HUES64 (cell line): ENCODE measurements at regions not wholly inside any gene's neighbourhood (a gene's known extent, or its start where the extent isn't known, plus 50 kb on each side); places are given as distances from the start of the nearest gene placed in this dataset.
"Not testable (repeated sequence)": the region's sequence is repeated elsewhere in the genome, so short reads cannot be mapped to it uniquely, and the experiment has no call there.

ENCODE experiments used
- H3K27ac ChIP-seq: 2 replicates; pipeline ENCODE4 v1.7.0; 2013; ENCODE audit warnings: low read depth, low read length, inconsistent platforms
- H3K27me3 ChIP-seq: 2 replicates; pipeline ENCODE4 v1.6.1; 2013; ENCODE audit warnings: mild to moderate bottlenecking, low read length; ENCODE audit not compliant: insufficient read depth
- H3K36me3 ChIP-seq: 2 replicates; pipeline ENCODE4 v1.6.1; 2013; ENCODE audit warnings: mild to moderate bottlenecking, low read length; ENCODE audit not compliant: insufficient read depth
- H3K4me1 ChIP-seq: 2 replicates; pipeline ENCODE4 v1.6.1; 2013; ENCODE audit warnings: mild to moderate bottlenecking, low read length, moderate library complexity; ENCODE audit not compliant: insufficient read depth
- H3K4me3 ChIP-seq: 2 replicates; pipeline ENCODE4 v1.5.1; 2013; ENCODE audit warnings: mild to moderate bottlenecking, low read length, moderate library complexity
- H3K9ac ChIP-seq: 2 replicates; pipeline ENCODE4 v1.6.1; 2013; ENCODE audit warnings: mild to moderate bottlenecking, low read depth, low read length
- H3K9me3 ChIP-seq: 2 replicates; pipeline ENCODE4 v1.6.1; 2013; ENCODE audit warnings: low read depth, low read length; ENCODE audit not compliant: insufficient read depth
- WGBS: fragments of 150-250, 120-280 bp; methylation state at CpG from one replicate; pipeline ENCODE4 v1.1.7; 2013; ENCODE audit warnings: missing lambda C conversion rate; 5-methylcytosine and 5-hydroxymethylcytosine counted together

DNA sequence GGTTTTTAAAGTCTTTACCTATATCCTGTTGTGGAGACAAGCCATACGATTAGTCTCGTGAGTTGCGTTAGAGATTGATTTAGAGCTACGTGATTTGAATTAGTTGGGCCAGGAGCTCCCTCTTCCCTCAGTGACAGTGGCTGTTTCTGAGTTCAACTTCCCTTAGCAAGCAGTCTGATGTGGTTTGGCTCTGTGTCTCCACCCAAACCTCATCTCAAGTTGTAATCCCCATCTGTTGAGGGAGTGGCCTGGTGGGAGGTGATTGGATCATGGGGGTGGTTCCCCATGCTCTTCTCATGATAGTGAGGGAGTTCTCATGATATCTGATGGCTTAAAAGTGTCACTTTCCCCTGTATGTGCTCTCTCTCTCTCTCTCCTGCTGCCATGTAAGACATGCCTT, 192.9 kb upstream of the PTGFR start:
- no peaks in the 10 kb centered on the region for H3K4me1 ChIP-seq
- H3K9ac ChIP-seq: no peak overlapping the region
- H3K36me3 ChIP-seq: no peaks in the 10 kb centered on the region
- no peaks in the 10 kb centered on the region for H3K9me3 ChIP-seq
- 94% methylated on average over 4 of the region's 4 CpGs for WGBS
- no peaks in the 10 kb centered on the region for H3K27me3 ChIP-seq
- H3K27ac ChIP-seq: no peak overlapping the region
- no peak overlapping the region for H3K4me3 ChIP-seq

DNA sequence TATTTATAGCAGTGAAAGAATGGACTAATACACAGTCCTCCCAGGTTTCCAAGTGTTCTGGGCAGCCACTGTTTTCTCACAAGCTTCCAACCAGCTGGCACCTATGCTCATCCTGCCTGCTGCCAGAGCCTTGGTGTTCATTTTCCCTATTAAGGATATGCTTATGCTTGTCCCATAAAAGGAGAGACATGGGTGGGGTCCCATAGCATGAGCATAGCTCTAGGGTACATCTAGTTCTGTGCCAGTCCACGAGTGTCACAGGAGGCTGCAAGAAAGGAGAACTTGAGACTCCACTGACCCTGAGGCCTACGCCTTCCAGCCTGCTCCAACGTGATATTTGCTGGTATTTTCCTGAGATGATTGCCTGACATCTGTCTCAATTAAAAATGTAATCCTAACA, 192.4 kb upstream of the PTGFR start:
- H3K27me3 ChIP-seq: no peaks in the 10 kb centered on the region
- no peaks in the 10 kb centered on the region for H3K36me3 ChIP-seq
- 68% methylated on average over 3 of the region's 3 CpGs for WGBS
- no peak overlapping the region for H3K4me3 ChIP-seq
- no peak overlapping the region for H3K27ac ChIP-seq
- no peaks in the 10 kb centered on the region for H3K9me3 ChIP-seq
- H3K9ac ChIP-seq: no peak overlapping the region
- H3K4me1 ChIP-seq: no peaks in the 10 kb centered on the region

DNA sequence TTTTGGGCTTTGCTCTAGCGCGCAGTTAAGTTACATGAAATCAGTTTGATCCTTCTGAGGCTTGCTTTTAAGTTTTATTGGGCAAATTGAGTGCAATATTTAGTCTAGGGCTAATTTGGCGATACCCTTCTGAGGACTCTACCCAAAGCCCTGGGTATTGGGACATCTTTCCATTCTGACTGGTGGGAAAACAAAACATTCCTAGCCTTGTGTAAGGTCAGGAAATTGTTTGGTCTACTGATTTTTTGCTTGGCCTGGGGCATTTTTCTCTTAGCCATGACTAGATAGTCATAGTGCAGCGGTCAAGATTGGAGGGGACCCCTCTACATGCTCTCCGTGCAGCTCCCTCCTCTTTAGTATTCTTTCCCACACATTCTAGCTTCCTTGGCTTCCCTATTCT, 189.6 kb upstream of the PTGFR start:
- Histone ChIP-seq H3K27ac (no peak overlapping the region), H3K4me1 (no peaks in the 10 kb centered on the region), H3K9me3 (no peaks in the 10 kb centered on the region), H3K4me3 (no peak overlapping the region), H3K9ac (no peak overlapping the region), H3K36me3 (no peaks in the 10 kb centered on the region), H3K27me3 (no peaks in the 10 kb centered on the region)
- WGBS: 92% methylated on average over 5 of the region's 5 CpGs

DNA sequence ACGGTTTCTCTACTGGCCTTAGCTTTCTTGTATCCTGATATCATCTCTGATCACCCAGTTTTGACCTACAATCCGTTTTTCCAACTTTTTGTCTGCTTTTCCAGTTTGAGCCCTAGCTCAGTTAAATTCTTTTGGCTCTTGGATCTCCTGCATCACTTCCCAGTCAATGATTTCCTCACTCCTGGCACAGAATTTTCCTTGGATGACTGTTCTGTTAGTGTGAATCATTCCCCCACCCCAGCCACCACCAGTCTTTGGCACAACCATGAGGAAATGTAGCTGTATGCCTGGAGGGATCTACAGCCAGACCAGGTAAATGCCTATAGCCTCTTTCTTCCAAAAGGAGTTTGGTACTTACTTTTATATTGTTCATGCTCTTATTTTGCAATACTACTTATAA, 187.2 kb upstream of the PTGFR start:
- Histone ChIP-seq H3K9ac (no peak overlapping the region), H3K27ac (no peak overlapping the region), H3K4me3 (no peak overlapping the region), H3K4me1 (no peaks in the 10 kb centered on the region), H3K36me3 (no peaks in the 10 kb centered on the region), H3K27me3 (no peaks in the 10 kb centered on the region), H3K9me3 (no peaks in the 10 kb centered on the region)
- WGBS: 56% methylated on average over 2 of the region's 2 CpGs

DNA sequence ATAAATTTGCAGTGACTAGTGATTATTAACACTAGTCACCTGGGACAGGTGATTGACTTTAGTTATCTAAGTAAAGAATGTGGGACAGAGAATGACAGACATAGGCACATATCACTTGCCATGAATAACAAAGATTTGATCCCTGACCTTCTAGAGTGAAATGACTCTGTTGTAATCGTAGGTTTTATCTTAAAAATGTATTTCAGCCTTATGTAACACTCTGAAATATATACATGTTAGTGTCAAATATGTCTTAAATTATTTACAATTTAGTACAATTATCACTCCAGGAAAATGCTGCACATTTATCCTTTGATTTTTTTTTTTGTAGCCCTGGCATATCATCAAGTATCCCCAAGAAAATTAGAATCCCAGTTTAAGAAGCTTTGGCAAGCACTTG, 186.4 kb upstream of the PTGFR start:
- Histone ChIP-seq H3K36me3 (no peaks in the 10 kb centered on the region), H3K4me3 (no peak overlapping the region), H3K9ac (no peak overlapping the region), H3K27me3 (no peaks in the 10 kb centered on the region), H3K9me3 (no peaks in the 10 kb centered on the region), H3K27ac (no peak overlapping the region), H3K4me1 (no peaks in the 10 kb centered on the region)
- no CpG with 5 or more reads among the region's 1 CpG for WGBS

DNA sequence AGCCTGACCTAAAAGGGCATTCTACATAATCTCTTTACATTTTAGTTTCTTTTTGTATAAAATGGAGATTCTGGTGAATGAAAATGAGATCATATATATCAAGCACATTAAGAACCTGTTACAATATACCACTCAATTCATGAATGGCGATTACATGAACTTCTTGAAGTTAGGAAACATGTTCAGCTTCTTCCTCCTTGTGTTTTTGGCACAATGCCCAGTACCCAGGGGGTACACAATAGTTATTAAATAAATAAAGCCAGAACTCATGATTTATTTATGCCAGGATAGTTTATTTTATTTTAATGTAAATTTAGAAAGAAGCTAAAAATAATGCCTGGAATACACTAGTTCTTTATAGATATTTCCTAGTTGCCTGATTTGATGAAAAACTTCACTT, 186.0 kb upstream of the PTGFR start:
- Histone ChIP-seq H3K36me3 (no peaks in the 10 kb centered on the region), H3K4me1 (no peaks in the 10 kb centered on the region), H3K27me3 (no peaks in the 10 kb centered on the region), H3K4me3 (no peak overlapping the region), H3K27ac (no peak overlapping the region), H3K9me3 (no peaks in the 10 kb centered on the region), H3K9ac (no peak overlapping the region)
- 86% methylated on average over 1 of the region's 1 CpG for WGBS

DNA sequence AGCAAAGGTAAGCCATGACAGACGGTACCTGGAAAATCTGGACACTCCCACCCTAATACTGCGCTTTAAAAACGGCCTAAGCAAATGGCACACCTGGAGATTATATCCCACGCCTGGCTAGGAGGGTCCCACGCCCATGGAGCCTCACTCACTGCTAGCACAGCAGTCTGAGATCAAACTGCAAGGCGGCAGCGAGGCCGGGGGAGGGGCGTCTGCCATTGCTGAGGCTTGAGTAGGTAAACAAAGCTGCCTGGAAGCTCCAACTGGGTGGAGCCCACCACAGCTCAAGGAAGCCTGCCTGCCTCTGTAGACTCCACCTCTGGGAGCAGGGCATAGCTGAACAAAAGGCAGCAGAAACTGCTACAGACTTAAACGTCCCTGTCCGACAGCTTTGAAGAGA, 180.5 kb upstream of the PTGFR start:
- 82% methylated on average over 11 of the region's 11 CpGs for WGBS
- not testable (repeated sequence) for H3K27ac ChIP-seq, H3K9me3 ChIP-seq, H3K9ac ChIP-seq, H3K36me3 ChIP-seq, H3K4me1 ChIP-seq, H3K27me3 ChIP-seq, H3K4me3 ChIP-seq

DNA sequence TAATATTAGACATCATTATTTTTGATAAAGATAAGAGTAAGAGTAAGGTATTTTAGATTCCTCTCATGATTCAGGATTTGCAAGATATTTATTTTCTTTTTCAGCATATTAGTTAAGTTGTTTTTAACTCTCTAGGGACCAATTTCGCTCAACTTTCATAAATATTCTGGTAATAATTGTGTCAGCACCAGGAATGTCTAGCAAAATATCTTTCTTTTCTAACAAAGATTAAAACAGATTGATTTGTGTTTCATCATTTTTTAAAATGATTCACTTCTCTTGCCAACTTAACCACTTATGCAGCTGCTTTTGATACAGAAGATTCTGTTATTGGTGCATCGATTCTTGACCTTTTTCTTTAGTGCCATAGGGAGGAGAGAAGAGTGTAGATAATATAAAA, 172.8 kb upstream of the PTGFR start:
- peaks cover 9% of the 10 kb centered on the region; the same call in 1 of the 2 replicates for H3K27me3 ChIP-seq
- H3K27ac ChIP-seq: no peak overlapping the region
- WGBS: no CpG with 5 or more reads among the region's 2 CpGs
- no peaks in the 10 kb centered on the region for H3K36me3 ChIP-seq
- no peak overlapping the region for H3K9ac ChIP-seq
- no peaks in the 10 kb centered on the region for H3K9me3 ChIP-seq
- no peak overlapping the region for H3K4me3 ChIP-seq
- no peaks in the 10 kb centered on the region for H3K4me1 ChIP-seq

DNA sequence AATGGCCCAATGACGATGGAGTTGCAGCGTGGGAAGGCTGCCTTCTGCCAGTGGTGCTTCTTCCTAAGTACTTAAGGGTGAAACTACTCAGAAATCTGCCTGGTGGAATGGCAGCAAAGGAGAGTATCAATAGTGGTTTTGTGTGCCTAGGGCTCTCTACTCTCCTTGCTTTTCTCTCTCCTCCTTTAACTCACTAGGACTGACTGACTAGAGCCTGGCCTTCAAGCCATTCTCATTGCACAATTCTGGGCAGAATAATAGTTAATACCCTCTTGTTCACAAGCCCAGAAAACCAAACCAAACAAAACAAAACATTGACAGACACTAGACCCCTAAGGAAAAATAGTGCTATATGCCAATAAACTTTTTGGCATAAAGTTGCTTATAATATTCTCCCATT, 171.2 kb upstream of the PTGFR start:
- Histone ChIP-seq H3K9me3 (no peaks in the 10 kb centered on the region), H3K9ac (no peak overlapping the region), H3K4me1 (no peaks in the 10 kb centered on the region), H3K27me3 (peaks cover 12% of the 10 kb centered on the region; the same call in 1 of the 2 replicates), H3K4me3 (no peak overlapping the region), H3K36me3 (no peaks in the 10 kb centered on the region), H3K27ac (no peak overlapping the region)
- 70% methylated on average over 2 of the region's 2 CpGs for WGBS

DNA sequence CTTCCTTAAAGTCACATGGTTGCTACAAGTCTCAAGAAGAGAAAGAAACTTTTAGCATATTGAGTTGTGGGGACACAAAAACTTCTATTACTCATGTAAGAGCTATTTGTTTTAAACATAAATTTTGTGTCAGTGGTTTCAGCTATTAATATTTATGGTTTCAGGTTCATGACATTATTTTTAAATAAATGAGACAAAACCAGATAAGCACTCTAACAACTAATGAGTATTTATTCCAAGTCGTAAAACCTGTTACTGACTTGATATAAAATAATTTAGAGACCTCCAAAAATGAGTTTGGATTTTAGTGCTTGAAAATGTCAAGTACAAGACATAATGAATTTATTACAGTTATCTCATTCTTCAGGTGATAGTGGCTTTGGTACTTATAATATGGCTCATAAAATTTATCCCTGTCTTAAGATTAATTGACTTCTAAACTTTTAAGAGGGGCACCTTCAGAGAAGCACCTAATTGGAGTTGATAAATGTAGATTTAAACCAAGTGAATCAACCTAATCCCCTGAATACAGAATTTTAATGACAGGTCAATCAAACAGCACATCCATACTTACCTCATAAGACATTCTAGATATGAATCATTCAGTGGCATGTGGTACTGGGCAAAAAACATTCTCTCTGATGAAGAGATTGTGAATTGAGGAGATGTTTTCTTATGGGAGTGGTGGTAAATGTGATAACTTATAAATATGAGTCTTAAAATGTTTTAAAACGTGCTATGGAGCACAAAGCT, 167.7 kb upstream of the PTGFR start:
- no peaks in the 10 kb centered on the region for H3K36me3 ChIP-seq
- H3K27ac ChIP-seq: no peak overlapping the region
- no peak overlapping the region for H3K9ac ChIP-seq
- no peaks in the 10 kb centered on the region for H3K9me3 ChIP-seq
- no peaks in the 10 kb centered on the region for H3K4me1 ChIP-seq
- 40% methylated on average over 1 of the region's 2 CpGs for WGBS
- H3K4me3 ChIP-seq: no peak overlapping the region
- peaks cover 12% of the 10 kb centered on the region; the same call in 1 of the 2 replicates for H3K27me3 ChIP-seq

DNA sequence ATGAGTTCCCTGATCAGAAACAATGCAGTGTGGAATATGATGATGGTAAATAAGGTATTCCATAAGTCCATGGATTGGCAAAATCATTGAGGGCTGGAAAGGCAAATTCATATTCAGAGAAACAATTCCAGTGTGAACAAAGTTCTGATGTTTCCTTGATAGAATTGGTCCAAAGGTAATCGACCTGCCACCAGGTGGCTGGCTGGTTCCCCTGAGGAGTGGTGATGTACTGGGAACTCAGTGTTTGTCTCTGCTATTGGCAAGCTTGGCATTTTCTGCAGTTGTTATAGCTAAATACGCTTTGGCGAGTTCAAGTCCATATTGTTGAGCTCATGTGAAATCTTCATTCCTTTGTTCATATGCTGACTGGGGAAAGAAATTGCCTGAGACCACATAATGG, 165.5 kb upstream of the PTGFR start:
- no peaks in the 10 kb centered on the region for H3K36me3 ChIP-seq
- no peak overlapping the region for H3K9ac ChIP-seq
- no peaks in the 10 kb centered on the region for H3K9me3 ChIP-seq
- no peaks in the 10 kb centered on the region for H3K4me1 ChIP-seq
- 68% methylated on average over 3 of the region's 3 CpGs for WGBS
- no peak overlapping the region for H3K27ac ChIP-seq
- peaks cover 8% of the 10 kb centered on the region; the same call in 1 of the 2 replicates for H3K27me3 ChIP-seq
- H3K4me3 ChIP-seq: no peak overlapping the region

DNA sequence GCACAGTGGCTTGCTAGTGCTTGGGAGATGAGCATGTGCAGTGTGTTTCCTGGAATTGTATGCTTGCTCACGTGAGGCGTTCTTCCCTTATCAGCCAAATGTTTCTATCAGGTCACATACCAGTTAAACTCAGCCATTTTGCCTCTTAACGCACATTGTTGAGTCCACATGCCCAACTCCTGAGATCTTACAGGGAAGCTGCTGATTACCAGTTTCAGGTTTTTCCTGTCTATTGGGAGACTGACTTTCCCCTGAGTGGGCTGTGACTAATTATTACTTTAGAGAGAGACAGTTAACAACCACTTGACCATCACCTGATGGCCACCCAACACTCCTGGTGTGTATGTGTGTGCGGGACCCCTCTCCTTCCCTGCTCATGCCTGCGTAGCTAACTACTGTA, 161.3 kb upstream of the PTGFR start:
- Histone ChIP-seq H3K4me1 (no peaks in the 10 kb centered on the region), H3K9ac (no peak overlapping the region), H3K27ac (no peak overlapping the region), H3K9me3 (no peaks in the 10 kb centered on the region), H3K36me3 (no peaks in the 10 kb centered on the region), H3K4me3 (no peak overlapping the region), H3K27me3 (no peaks in the 10 kb centered on the region)
- 84% methylated on average over 5 of the region's 5 CpGs for WGBS
